HG02763 (cell line): ENCODE measurements at regions not wholly inside any gene's neighbourhood (a gene's known extent, or its start where the extent isn't known, plus 50 kb on each side); places are given as distances from the start of the nearest gene placed in this dataset.
"Not testable (repeated sequence)": the region's sequence is repeated elsewhere in the genome, so short reads cannot be mapped to it uniquely, and the experiment has no call there.

Source experiments
- ATAC-seq: cut with Tn5 transposase; IDR thresholded peaks from one replicate; pipeline ENCODE4 v1.9.1; 2021; ENCODE audit warnings: mild to moderate bottlenecking, moderate library complexity; ENCODE audit not compliant: unreplicated experiment

- ATAC-seq = no peak
These were observed 67.7 kb upstream of the SIRPA start for GRCh38 chr20:1827510-1827973.

GRCh38 chr20:1825938-1826445 lies 69.2 kb upstream of the SIRPA start:
- no peak for ATAC-seq

GRCh38 chr20:1825507-1825906 lies 69.7 kb upstream of the SIRPA start:
- ATAC-seq = no peak

GRCh38 chr20:1824834-1825233 lies 70.4 kb upstream of the SIRPA start:
- ATAC-seq = no peak

- no peak for ATAC-seq
These were observed 71.0 kb upstream of the SIRPA start for GRCh38 chr20:1824181-1824580.

GRCh38 chr20:1823450-1823844 lies 71.8 kb upstream of the SIRPA start:
- no peak for ATAC-seq

GRCh38 chr20:1822564-1823449 lies 72.4 kb upstream of the SIRPA start:
- ATAC-seq = no peak

GRCh38 chr20:1820138-1821079 lies 74.8 kb upstream of the SIRPA start:
- ATAC-seq = no peak

- ATAC-seq = no peak
These were observed 75.7 kb upstream of the SIRPA start for GRCh38 chr20:1819311-1820137.

GRCh38 chr20:1818895-1819294 lies 76.3 kb upstream of the SIRPA start:
- ATAC-seq = no peak

GRCh38 chr20:1818247-1818840 lies 76.9 kb upstream of the SIRPA start:
- ATAC-seq = no peak

- no peak for ATAC-seq
These were observed 77.5 kb upstream of the SIRPA start for GRCh38 chr20:1817577-1818211.

GRCh38 chr20:1816384-1817381 lies 78.5 kb upstream of the SIRPA start:
- no peak for ATAC-seq

- ATAC-seq = no peak
These were observed 79.6 kb upstream of the SIRPA start for GRCh38 chr20:1815502-1816085.

- ATAC-seq = not testable (repeated sequence)
These were observed 80.3 kb upstream of the SIRPA start for GRCh38 chr20:1814861-1815260.

GRCh38 chr20:1813674-1814635 lies 81.3 kb upstream of the SIRPA start:
- ATAC-seq = no peak

- ATAC-seq = no peak
These were observed 82.1 kb upstream of the SIRPA start for GRCh38 chr20:1813101-1813529.
